Neural cell (in vitro differentiated cells): ENCODE measurements at regions not wholly inside any gene's neighbourhood (a gene's known extent, or its start where the extent isn't known, plus 50 kb on each side); places are given as distances from the start of the nearest gene placed in this dataset.

Source experiments
- H2AFZ ChIP-seq: fragments of 200-600, 300-800 bp; sonication (generic), shearing (Covaris generic); 2 replicates; pipeline ENCODE4 v1.6.0; 2014; ENCODE audit warnings: low read depth, mild to moderate bottlenecking, antibody characterized with exemption, low read length, moderate library complexity
- H3F3A ChIP-seq: fragments of 200-600 bp; shearing (Covaris generic); 2 replicates; pipeline ENCODE4 v1.6.1; 2016; ENCODE audit warnings: mild to moderate bottlenecking, moderate library complexity, mixed read lengths, antibody characterized with exemption, low read length; ENCODE audit not compliant: insufficient read depth, poor library complexity, severe bottlenecking
- H3K27ac ChIP-seq: fragments of 200-600, 300-800 bp; sonication (generic), shearing (Covaris generic); 2 replicates; pipeline ENCODE4 v1.5.1; 2014; ENCODE audit warnings: mild to moderate bottlenecking, low read length, moderate library complexity
- H3K27me3 ChIP-seq: fragments of 300-800, 200-600 bp; sonication (generic), shearing (Covaris generic); 2 replicates; pipeline ENCODE4 v1.6.0; 2014; ENCODE audit warnings: mild to moderate bottlenecking, low read depth, low read length, moderate library complexity; ENCODE audit not compliant: insufficient read depth
- H3K36me3 ChIP-seq: fragments of 300-800, 200-600 bp; sonication (generic), shearing (Covaris generic); 2 replicates; pipeline ENCODE4 v1.5.1; 2014; ENCODE audit warnings: mild to moderate bottlenecking, antibody characterized with exemption, low read length, moderate library complexity; ENCODE audit not compliant: insufficient read depth
- H3K4me2 ChIP-seq: fragments of 300-800, 200-600 bp; sonication (generic), shearing (Covaris generic); 2 replicates; pipeline ENCODE4 v1.6.0; 2014; ENCODE audit warnings: mild to moderate bottlenecking, low read length
- H3K4me3 ChIP-seq: fragments of 300-800, 200-600 bp; sonication (generic), shearing (Covaris generic); 2 replicates; pipeline ENCODE4 v1.5.1; 2014; ENCODE audit warnings: mild to moderate bottlenecking, low read length, moderate library complexity
- H3K79me2 ChIP-seq: fragments of 200-600 bp; shearing (Covaris generic); replicated peaks from 2 replicates; pipeline ENCODE4 v1.6.0; 2014; ENCODE audit warnings: mild to moderate bottlenecking, low read length, moderate library complexity; ENCODE audit not compliant: insufficient read depth
- H3K9ac ChIP-seq: fragments of 300-800, 200-600 bp; sonication (generic), shearing (Covaris generic); 2 replicates; pipeline ENCODE4 v1.6.1; 2016; ENCODE audit warnings: mild to moderate bottlenecking, low read length, mixed read lengths
- H3K9me2 ChIP-seq: fragments of 200-600 bp; shearing (Covaris generic); 2 replicates; pipeline ENCODE4 v1.6.1; 2016; ENCODE audit warnings: mild to moderate bottlenecking, low read length, mixed read lengths; ENCODE audit not compliant: insufficient read depth
- H3K9me3 ChIP-seq: fragments of 200-600, 300-800 bp; sonication (generic), shearing (Covaris generic); 2 replicates; pipeline ENCODE4 v1.6.1; 2016; ENCODE audit warnings: mild to moderate bottlenecking, mixed run types, low read length, moderate library complexity, mixed read lengths
- H4K20me1 ChIP-seq: fragments of 200-600 bp; shearing (Covaris generic); 2 replicates; pipeline ENCODE4 v1.6.1; 2016; ENCODE audit warnings: mild to moderate bottlenecking, mixed run types; ENCODE audit not compliant: insufficient read depth
- EP300 ChIP-seq: fragments of 450-650 bp; conservative IDR thresholded peaks from 2 replicates; pipeline ENCODE4 v1.6.1; 2014; ENCODE audit warnings: antibody characterized with exemption, mild to moderate bottlenecking, moderate library complexity; ENCODE audit not compliant: poor library complexity, severe bottlenecking
- EZH2 ChIP-seq: fragments of 200-600, 300-800 bp; shearing (Covaris generic), sonication (generic); IDR thresholded peaks from 2 replicates; pipeline ENCODE4 v1.6.1; 2014; ENCODE audit warnings: antibody characterized with exemption, low read length, borderline replicate concordance, mild to moderate bottlenecking; ENCODE audit not compliant: insufficient read depth, poor library complexity, severe bottlenecking
- MXI1 ChIP-seq: fragments of 450-650 bp; conservative IDR thresholded peaks from 2 replicates; pipeline ENCODE4 v1.6.1; 2014; ENCODE audit warnings: antibody characterized with exemption, mild to moderate bottlenecking; ENCODE audit not compliant: poor library complexity, severe bottlenecking
- POLR2AphosphoS5 ChIP-seq: IDR thresholded peaks from 2 replicates; pipeline ENCODE4 v1.6.1; 2012
- RAD21 ChIP-seq: fragments of 450-650 bp; conservative IDR thresholded peaks from 2 replicates; pipeline ENCODE4 v1.6.1; 2014; ENCODE audit warnings: antibody characterized with exemption, mild to moderate bottlenecking, moderate library complexity
- REST ChIP-seq: IDR thresholded peaks from 2 replicates; pipeline ENCODE4 v1.6.1; 2012; ENCODE audit warnings: borderline replicate concordance
- SMC3 ChIP-seq: fragments of 450-650 bp; conservative IDR thresholded peaks from 2 replicates; pipeline ENCODE4 v1.6.1; 2014; ENCODE audit warnings: antibody characterized with exemption, mild to moderate bottlenecking, moderate library complexity; ENCODE audit not compliant: poor library complexity
- TAF1 ChIP-seq: IDR thresholded peaks from 2 replicates; pipeline ENCODE4 v1.6.1; 2012; ENCODE audit warnings: low read depth
- TF ChIP-seq, protein P1 (sequence below): fragments of 450-650 bp; IDR thresholded peaks from 2 replicates; pipeline ENCODE4 v1.5.1; 2014; ENCODE audit warnings: antibody characterized with exemption, mild to moderate bottlenecking, moderate library complexity; ENCODE audit not compliant: poor library complexity, severe bottlenecking

DNA sequence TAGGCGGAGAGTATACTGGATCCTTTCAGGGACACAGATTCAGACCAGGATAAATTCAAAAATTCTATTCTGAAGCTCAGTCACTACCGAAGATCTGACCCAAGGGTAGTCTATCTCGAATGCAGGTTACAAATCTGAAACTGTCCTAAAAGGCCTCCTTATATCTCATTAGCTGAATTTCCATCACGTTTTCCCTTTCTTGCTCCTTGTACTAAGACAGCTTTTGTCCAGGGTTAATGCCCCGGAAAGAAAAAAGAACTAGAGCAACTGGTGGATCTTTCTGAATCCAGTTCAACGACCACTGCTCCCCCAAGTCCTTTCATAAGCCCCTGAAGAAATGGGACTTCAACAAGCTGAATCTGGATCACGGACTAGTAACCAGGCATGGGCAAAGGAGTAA lies 97.5 kb upstream of the CCDC85A start:
- Histone ChIP-seq H3K79me2 (no peaks in the 10 kb centered on the region), H3K4me2 (no peak overlapping the region), H3F3A (peaks cover 13% of the 10 kb centered on the region), H3K9me2 (no peaks in the 10 kb centered on the region), H3K4me3 (no peak overlapping the region), H4K20me1 (no peaks in the 10 kb centered on the region), H3K9ac (no peak overlapping the region), H2AFZ (no peak overlapping the region), H3K27me3 (no peaks in the 10 kb centered on the region), H3K27ac (no peak overlapping the region), H3K9me3 (no peaks in the 10 kb centered on the region), H3K36me3 (no peaks in the 10 kb centered on the region)
- TF ChIP-seq POLR2AphosphoS5 (no peak), EP300 (no peak), RAD21 (no peak), TAF1 (no peak), REST (no peak), SMC3 (no peak), EZH2 (no peak), MXI1 (no peak)
- TF ChIP-seq, protein P1, sequence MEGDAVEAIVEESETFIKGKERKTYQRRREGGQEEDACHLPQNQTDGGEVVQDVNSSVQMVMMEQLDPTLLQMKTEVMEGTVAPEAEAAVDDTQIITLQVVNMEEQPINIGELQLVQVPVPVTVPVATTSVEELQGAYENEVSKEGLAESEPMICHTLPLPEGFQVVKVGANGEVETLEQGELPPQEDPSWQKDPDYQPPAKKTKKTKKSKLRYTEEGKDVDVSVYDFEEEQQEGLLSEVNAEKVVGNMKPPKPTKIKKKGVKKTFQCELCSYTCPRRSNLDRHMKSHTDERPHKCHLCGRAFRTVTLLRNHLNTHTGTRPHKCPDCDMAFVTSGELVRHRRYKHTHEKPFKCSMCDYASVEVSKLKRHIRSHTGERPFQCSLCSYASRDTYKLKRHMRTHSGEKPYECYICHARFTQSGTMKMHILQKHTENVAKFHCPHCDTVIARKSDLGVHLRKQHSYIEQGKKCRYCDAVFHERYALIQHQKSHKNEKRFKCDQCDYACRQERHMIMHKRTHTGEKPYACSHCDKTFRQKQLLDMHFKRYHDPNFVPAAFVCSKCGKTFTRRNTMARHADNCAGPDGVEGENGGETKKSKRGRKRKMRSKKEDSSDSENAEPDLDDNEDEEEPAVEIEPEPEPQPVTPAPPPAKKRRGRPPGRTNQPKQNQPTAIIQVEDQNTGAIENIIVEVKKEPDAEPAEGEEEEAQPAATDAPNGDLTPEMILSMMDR, result no peak

GRCh38 chr2:56088411-56088810 lies 95.4 kb upstream of the CCDC85A start:
- Histone ChIP-seq H3K36me3 (no peaks in the 10 kb centered on the region), H3K27me3 (no peaks in the 10 kb centered on the region), H2AFZ (no peak overlapping the region), H3K4me3 (no peak overlapping the region), H4K20me1 (no peaks in the 10 kb centered on the region), H3K9me2 (no peaks in the 10 kb centered on the region), H3K9me3 (no peaks in the 10 kb centered on the region), H3K4me2 (no peak overlapping the region), H3K27ac (no peak overlapping the region), H3K79me2 (no peaks in the 10 kb centered on the region), H3K9ac (no peak overlapping the region), H3F3A (peaks cover 10% of the 10 kb centered on the region)
- TF ChIP-seq MXI1 (no peak), REST (no peak), TAF1 (no peak), EP300 (no peak), POLR2AphosphoS5 (no peak), SMC3 (no peak), RAD21 (no peak), EZH2 (no peak)
- TF ChIP-seq, protein P1, result no peak
